ENCODE measurements at regions not wholly inside any gene's neighbourhood (a gene's known extent, or its start where the extent isn't known, plus 50 kb on each side); places are given as distances from the start of the nearest gene placed in this dataset.

GRCh38 chr6:91476000-91476399 is 889.1 kb upstream of the MAP3K7 start:
- peaks cover 0 to 5% (median 2%) of the 10 kb centered on the region in 8 donors for H3K9me3 Mint-ChIP-seq
- no peaks in the 10 kb centered on the region for H3K36me3 Mint-ChIP-seq
- ChIA-PET POLR2A (ENCODE audit: partially characterized antibody) (no interaction called here), CTCF (ENCODE audit: partially characterized antibody) (no interaction called here)
- H3K27ac Mint-ChIP-seq = no peak overlapping the region
- Histone ChIP-seq H3K4me3 (ENCODE audit: low read length in 2 of 2) (no peak overlapping the region), H3K27ac (ENCODE audit: low read depth, low read length) (no peak overlapping the region), H3K9me3 (ENCODE audit: control insufficient read depth in 1 of 2, low read length in 2 of 2) (no peaks in the 10 kb centered on the region), H3K27me3 (ENCODE audit: insufficient read depth, low read length) (no peaks in the 10 kb centered on the region), H3K4me1 (ENCODE audit: insufficient read depth, low read length) (no peaks in the 10 kb centered on the region), H3K36me3 (ENCODE audit: insufficient read depth, low read length) (no peaks in the 10 kb centered on the region)
- no peaks in the 10 kb centered on the region for H3K4me1 Mint-ChIP-seq
- intact Hi-C loops (cut with micrococcal nuclease) = no loop called here
- H3K27me3 Mint-ChIP-seq = no peaks in the 10 kb centered on the region
- no peak overlapping the region for H3K4me3 Mint-ChIP-seq
- no peak for DNase-seq

GRCh38 chr6:91465393-91465792 is 878.5 kb upstream of the MAP3K7 start:
- intact Hi-C loops (cut with micrococcal nuclease) = no loop called here
- Mint-ChIP-seq H3K27ac (no peak overlapping the region), H3K9me3 (peaks cover 0 to 10% (median 3%) of the 10 kb centered on the region in 8 donors), H3K27me3 (no peaks in the 10 kb centered on the region), H3K4me3 (no peak overlapping the region), H3K36me3 (no peaks in the 10 kb centered on the region), H3K4me1 (no peaks in the 10 kb centered on the region)
- Histone ChIP-seq H3K4me1 (ENCODE audit: insufficient read depth, low read length) (no peaks in the 10 kb centered on the region), H3K27ac (ENCODE audit: low read depth, low read length) (no peak overlapping the region), H3K4me3 (ENCODE audit: low read length in 2 of 2) (no peak overlapping the region), H3K27me3 (ENCODE audit: insufficient read depth, low read length) (no peaks in the 10 kb centered on the region), H3K9me3 (ENCODE audit: control insufficient read depth in 1 of 2, low read length in 2 of 2) (no peaks in the 10 kb centered on the region), H3K36me3 (ENCODE audit: insufficient read depth, low read length) (no peaks in the 10 kb centered on the region)
- ChIA-PET CTCF (ENCODE audit: partially characterized antibody) (no interaction called here), POLR2A (ENCODE audit: partially characterized antibody) (no interaction called here)
- no peak for DNase-seq

GRCh38 chr6:91464718-91465117 is 877.8 kb upstream of the MAP3K7 start:
- Histone ChIP-seq H3K4me1 (ENCODE audit: insufficient read depth, low read length) (no peaks in the 10 kb centered on the region), H3K4me3 (ENCODE audit: low read length in 2 of 2) (no peak overlapping the region), H3K27ac (ENCODE audit: low read depth, low read length) (no peak overlapping the region), H3K36me3 (ENCODE audit: insufficient read depth, low read length) (no peaks in the 10 kb centered on the region), H3K9me3 (ENCODE audit: control insufficient read depth in 1 of 2, low read length in 2 of 2) (no peaks in the 10 kb centered on the region), H3K27me3 (ENCODE audit: insufficient read depth, low read length) (no peaks in the 10 kb centered on the region)
- intact Hi-C loops (cut with micrococcal nuclease) = no loop called here
- no peaks in the 10 kb centered on the region for H3K4me1 Mint-ChIP-seq
- DNase-seq = no peak
- H3K27me3 Mint-ChIP-seq = no peaks in the 10 kb centered on the region
- no peaks in the 10 kb centered on the region for H3K36me3 Mint-ChIP-seq
- ChIA-PET POLR2A (ENCODE audit: partially characterized antibody) (no interaction called here), CTCF (ENCODE audit: partially characterized antibody) (no interaction called here)
- H3K4me3 Mint-ChIP-seq = no peak overlapping the region
- peaks cover 0 to 7% (median 2%) of the 10 kb centered on the region in 8 donors for H3K9me3 Mint-ChIP-seq
- no peak overlapping the region for H3K27ac Mint-ChIP-seq

- Histone ChIP-seq H3K4me1 (ENCODE audit: insufficient read depth, low read length) (no peaks in the 10 kb centered on the region), H3K36me3 (ENCODE audit: insufficient read depth, low read length) (no peaks in the 10 kb centered on the region), H3K4me3 (ENCODE audit: low read length in 2 of 2) (no peak overlapping the region), H3K27me3 (ENCODE audit: insufficient read depth, low read length) (no peaks in the 10 kb centered on the region), H3K9me3 (ENCODE audit: control insufficient read depth in 1 of 2, low read length in 2 of 2) (no peaks in the 10 kb centered on the region), H3K27ac (ENCODE audit: low read depth, low read length) (no peak overlapping the region)
- CTCF ChIA-PET (ENCODE audit: partially characterized antibody) = no interaction called here
- H3K4me1 Mint-ChIP-seq = no peaks in the 10 kb centered on the region
- H3K27me3 Mint-ChIP-seq = no peaks in the 10 kb centered on the region
- POLR2A ChIA-PET (ENCODE audit: partially characterized antibody) = no interaction called here
- peaks cover 0 to 5% (median under 1%) of the 10 kb centered on the region in 8 donors for H3K9me3 Mint-ChIP-seq
- no peaks in the 10 kb centered on the region for H3K36me3 Mint-ChIP-seq
- intact Hi-C loops (cut with micrococcal nuclease) = no loop called here
- no peak for DNase-seq
- no peak overlapping the region for H3K27ac Mint-ChIP-seq
- H3K4me3 Mint-ChIP-seq = no peak overlapping the region
These were observed 877.3 kb upstream of the MAP3K7 start for GRCh38 chr6:91464201-91464600.

GRCh38 chr6:91462241-91462640 is 875.4 kb upstream of the MAP3K7 start:
- no peaks in the 10 kb centered on the region for H3K27me3 Mint-ChIP-seq
- H3K4me1 ChIP-seq (ENCODE audit: insufficient read depth, low read length) = no peaks in the 10 kb centered on the region
- no peaks in the 10 kb centered on the region for H3K36me3 ChIP-seq (ENCODE audit: insufficient read depth, low read length)
- no peak overlapping the region for H3K27ac ChIP-seq (ENCODE audit: low read depth, low read length)
- no peak overlapping the region for H3K4me3 ChIP-seq (ENCODE audit: low read length in 2 of 2)
- no peaks in the 10 kb centered on the region for H3K27me3 ChIP-seq (ENCODE audit: insufficient read depth, low read length)
- CTCF ChIA-PET (ENCODE audit: partially characterized antibody) = no interaction called here
- no peak overlapping the region for H3K4me3 Mint-ChIP-seq
- no peaks in the 10 kb centered on the region for H3K9me3 ChIP-seq (ENCODE audit: control insufficient read depth in 1 of 2, low read length in 2 of 2)
- no peak for DNase-seq
- intact Hi-C loops (cut with micrococcal nuclease) = no loop called here
- POLR2A ChIA-PET (ENCODE audit: partially characterized antibody) = no interaction called here
- no peak overlapping the region for H3K27ac Mint-ChIP-seq
- H3K4me1 Mint-ChIP-seq = no peaks in the 10 kb centered on the region
- H3K36me3 Mint-ChIP-seq = no peaks in the 10 kb centered on the region
- H3K9me3 Mint-ChIP-seq = peaks cover 0 to 2% (median 0%) of the 10 kb centered on the region in 8 donors

GRCh38 chr6:91453224-91453878 is 866.5 kb upstream of the MAP3K7 start:
- H3K4me3 Mint-ChIP-seq = no peak overlapping the region
- CTCF ChIA-PET (ENCODE audit: partially characterized antibody) = no interaction called here
- H3K27ac Mint-ChIP-seq = no peak overlapping the region
- no peaks in the 10 kb centered on the region for H3K4me1 ChIP-seq (ENCODE audit: insufficient read depth, low read length)
- H3K36me3 Mint-ChIP-seq = no peaks in the 10 kb centered on the region
- no peak overlapping the region for H3K4me3 ChIP-seq (ENCODE audit: low read length in 2 of 2)
- H3K9me3 ChIP-seq (ENCODE audit: control insufficient read depth in 1 of 2, low read length in 2 of 2) = no peaks in the 10 kb centered on the region
- DNase-seq = no peak
- no peaks in the 10 kb centered on the region for H3K36me3 ChIP-seq (ENCODE audit: insufficient read depth, low read length)
- POLR2A ChIA-PET (ENCODE audit: partially characterized antibody) = no interaction called here
- no peak overlapping the region for H3K27ac ChIP-seq (ENCODE audit: low read depth, low read length)
- peaks cover 0 to 2% (median 0%) of the 10 kb centered on the region in 8 donors for H3K9me3 Mint-ChIP-seq
- no peaks in the 10 kb centered on the region for H3K27me3 Mint-ChIP-seq
- no peaks in the 10 kb centered on the region for H3K27me3 ChIP-seq (ENCODE audit: insufficient read depth, low read length)
- intact Hi-C loops (cut with micrococcal nuclease) = no loop called here
- H3K4me1 Mint-ChIP-seq = no peaks in the 10 kb centered on the region

GRCh38 chr6:91449539-91449938 is 862.7 kb upstream of the MAP3K7 start:
- no peak overlapping the region for H3K27ac ChIP-seq (ENCODE audit: low read depth, low read length)
- ChIA-PET CTCF (ENCODE audit: partially characterized antibody) (no interaction called here), POLR2A (ENCODE audit: partially characterized antibody) (no interaction called here)
- H3K36me3 ChIP-seq (ENCODE audit: insufficient read depth, low read length) = no peaks in the 10 kb centered on the region
- H3K9me3 ChIP-seq (ENCODE audit: control insufficient read depth in 1 of 2, low read length in 2 of 2) = no peaks in the 10 kb centered on the region
- Mint-ChIP-seq H3K9me3 (peaks cover 0 to 4% (median 0%) of the 10 kb centered on the region in 8 donors), H3K27ac (no peak overlapping the region), H3K4me1 (no peaks in the 10 kb centered on the region), H3K27me3 (no peaks in the 10 kb centered on the region), H3K4me3 (no peak overlapping the region), H3K36me3 (no peaks in the 10 kb centered on the region)
- H3K27me3 ChIP-seq (ENCODE audit: insufficient read depth, low read length) = no peaks in the 10 kb centered on the region
- no peak overlapping the region for H3K4me3 ChIP-seq (ENCODE audit: low read length in 2 of 2)
- no peaks in the 10 kb centered on the region for H3K4me1 ChIP-seq (ENCODE audit: insufficient read depth, low read length)
- no peak for DNase-seq
- intact Hi-C loops (cut with micrococcal nuclease) = no loop called here
